GM19395 (cell line): ENCODE measurements at regions not wholly inside any gene's neighbourhood (a gene's known extent, or its start where the extent isn't known, plus 50 kb on each side); places are given as distances from the start of the nearest gene placed in this dataset.
A peak's percentile ranks its signal among the peaks of the same experiment; 100 is the strongest.

Source experiments
- ATAC-seq: cut with Tn5 transposase; IDR thresholded peaks from one replicate; pipeline ENCODE4 v1.9.1; 2021; ENCODE audit warnings: mild to moderate bottlenecking, moderate library complexity; ENCODE audit not compliant: unreplicated experiment

- ATAC-seq = no peak
Measured at GRCh38 chr14:65308536-65308935, 104.0 kb upstream of the FUT8 start.

DNA sequence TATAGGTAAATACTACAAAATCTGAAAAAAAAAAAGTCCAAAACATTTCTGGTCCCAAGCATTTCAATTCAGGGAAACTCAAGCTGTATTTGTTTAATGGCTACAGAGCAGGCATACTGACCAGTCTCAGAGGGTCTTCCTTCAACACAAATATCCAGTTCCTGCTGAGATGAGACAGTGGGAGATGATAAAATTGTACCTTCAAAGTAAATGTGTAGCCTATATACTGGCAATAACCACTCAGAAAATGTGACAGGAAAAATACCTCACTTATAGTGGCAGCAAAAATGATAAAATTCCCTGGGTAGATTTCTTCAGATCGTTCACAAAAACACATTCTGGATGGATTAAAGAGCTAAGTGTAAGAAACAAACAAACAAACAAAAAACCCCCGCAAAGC is 102.0 kb upstream of the FUT8 start:
- ATAC-seq = no peak

- ATAC-seq = no peak
Measured at GRCh38 chr14:65312859-65313258, 99.7 kb upstream of the FUT8 start.

DNA sequence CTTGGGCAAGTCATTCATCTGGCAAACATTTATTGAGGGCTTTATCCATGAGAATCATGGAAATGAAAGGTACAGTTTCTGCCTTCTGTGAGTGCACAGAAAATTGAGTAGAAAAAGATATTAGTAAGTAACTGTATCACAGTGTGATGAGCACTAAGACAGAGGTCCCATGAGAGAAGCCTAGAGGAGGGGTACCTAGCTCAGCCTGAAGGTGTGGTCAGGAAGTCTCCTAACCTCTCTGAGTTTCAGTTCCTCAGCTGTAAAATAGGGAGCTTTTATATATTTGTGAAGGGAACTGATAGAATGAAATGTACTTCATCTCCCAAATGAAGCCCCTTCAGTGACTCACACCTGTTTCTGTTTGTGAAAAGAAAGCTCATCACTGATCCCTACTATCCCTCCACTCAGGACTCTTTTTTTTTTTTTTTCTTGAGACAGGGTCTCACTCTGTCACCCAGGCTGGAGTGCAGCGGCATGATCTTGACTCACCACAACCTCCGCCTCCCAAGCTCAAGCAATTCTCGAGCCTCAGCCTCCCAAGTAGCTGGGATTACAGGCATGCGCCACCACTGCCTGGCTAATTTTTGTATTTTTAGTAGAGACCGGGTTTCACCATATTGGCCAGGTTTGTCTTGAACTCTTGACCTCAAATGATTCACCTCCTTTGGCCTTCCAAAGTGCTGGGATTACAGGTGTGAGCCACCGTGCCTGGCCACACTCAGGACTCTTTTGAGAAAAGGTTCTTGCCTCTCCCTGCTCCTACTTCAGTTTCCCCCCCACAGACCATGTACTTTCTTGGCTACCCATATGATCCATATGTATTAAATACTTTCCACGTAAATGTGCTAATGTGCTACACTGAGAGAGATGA is 93.7 kb upstream of the FUT8 start:
- ATAC-seq = peak; percentile 71

DNA sequence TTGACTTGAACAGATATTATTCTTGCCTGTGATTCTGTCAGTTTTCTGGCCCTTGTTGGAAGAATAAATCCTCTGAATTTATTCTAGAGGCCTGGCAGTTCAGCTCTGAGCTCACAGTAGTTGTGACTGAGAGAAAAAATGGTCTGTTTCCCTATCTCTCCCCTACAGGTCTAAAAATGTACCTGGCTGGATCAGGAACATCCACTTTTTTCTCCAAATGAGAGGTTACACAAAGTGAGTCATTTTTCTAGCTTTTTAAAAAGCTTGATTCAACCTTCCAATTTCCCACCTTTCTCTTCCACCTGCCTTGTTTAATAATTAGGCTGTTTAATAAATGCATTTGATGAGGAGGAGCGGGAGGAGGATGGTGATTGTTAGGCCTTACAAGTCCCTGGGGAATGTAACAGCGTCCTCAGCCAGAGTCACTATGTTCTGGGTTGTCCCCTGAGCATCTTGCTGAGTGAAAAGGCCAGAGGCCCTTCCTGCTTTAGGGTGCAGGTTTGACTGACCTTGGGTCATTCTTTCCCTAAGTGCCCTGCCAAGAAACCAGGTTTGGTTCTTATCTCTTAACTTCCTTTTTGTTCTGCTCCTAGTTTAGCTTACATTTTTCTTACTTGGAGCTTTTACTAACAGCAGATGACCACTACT is 91.7 kb upstream of the FUT8 start:
- ATAC-seq = peak; percentile 28

DNA sequence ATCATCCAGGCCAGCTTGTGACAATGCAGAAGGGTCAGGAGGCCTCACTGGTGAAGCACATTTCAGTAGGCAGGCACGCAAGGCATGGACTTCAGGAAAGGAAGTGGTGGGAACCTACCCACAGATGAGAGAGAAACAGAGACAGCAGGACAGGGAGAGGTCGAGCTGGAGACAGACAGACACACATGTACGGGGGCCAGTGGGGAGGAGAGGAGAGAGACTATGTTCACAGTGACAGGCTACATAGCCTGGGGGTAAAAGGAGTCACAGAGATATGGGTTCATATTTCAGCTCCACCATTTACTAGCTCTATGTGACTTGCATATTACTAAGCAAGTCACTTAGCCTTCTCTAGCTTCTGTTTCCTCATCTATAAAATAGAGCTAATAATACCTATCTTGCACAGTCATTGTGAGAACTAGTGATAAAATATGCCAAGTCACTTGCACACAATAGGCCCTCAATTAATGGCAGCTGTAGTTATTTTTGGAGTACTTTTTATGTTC is 91.1 kb upstream of the FUT8 start:
- peak; percentile 47 for ATAC-seq

DNA sequence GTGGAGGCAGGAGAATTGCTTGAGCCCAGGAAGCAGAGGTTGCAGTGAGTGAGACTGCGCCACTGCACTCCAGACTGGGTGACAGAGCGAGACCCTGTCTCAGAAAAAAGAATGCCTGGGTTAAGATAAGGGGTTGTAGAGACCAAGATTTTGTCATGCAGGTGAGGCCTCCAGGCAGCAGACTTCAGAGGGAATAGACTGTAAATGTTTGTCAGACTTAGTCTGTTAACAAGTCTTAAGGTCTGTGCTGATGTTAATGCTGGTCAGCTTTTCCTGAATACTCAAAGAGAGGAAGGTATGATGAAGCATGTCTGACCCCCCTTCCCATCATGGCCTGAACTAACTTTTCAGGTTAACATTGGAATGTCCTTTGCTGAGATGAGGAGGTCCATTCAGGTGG is 83.0 kb upstream of the FUT8 start:
- no peak for ATAC-seq

DNA sequence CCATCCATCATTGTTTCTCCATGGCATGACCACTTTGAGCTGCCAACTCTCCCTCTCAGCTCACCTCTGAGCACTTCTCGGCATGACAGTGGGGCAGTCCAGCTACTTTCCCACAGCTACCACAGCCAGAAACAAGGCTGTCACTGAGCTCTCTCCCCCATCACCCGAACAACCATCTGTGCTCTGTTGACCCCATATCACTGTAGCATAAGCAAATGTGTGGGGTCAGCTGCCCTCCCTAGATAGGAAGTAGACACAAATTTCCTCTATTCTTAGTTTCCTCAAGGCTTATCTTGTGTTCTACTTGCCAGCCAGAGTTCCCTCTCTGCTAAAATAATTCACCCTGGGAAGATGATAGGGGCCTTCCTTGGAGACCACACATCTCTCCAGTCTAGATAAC is 82.6 kb upstream of the FUT8 start:
- no peak for ATAC-seq

GRCh38 chr14:65330416-65330815 is 82.1 kb upstream of the FUT8 start:
- no peak for ATAC-seq

GRCh38 chr14:65331652-65332051 is 80.9 kb upstream of the FUT8 start:
- no peak for ATAC-seq

DNA sequence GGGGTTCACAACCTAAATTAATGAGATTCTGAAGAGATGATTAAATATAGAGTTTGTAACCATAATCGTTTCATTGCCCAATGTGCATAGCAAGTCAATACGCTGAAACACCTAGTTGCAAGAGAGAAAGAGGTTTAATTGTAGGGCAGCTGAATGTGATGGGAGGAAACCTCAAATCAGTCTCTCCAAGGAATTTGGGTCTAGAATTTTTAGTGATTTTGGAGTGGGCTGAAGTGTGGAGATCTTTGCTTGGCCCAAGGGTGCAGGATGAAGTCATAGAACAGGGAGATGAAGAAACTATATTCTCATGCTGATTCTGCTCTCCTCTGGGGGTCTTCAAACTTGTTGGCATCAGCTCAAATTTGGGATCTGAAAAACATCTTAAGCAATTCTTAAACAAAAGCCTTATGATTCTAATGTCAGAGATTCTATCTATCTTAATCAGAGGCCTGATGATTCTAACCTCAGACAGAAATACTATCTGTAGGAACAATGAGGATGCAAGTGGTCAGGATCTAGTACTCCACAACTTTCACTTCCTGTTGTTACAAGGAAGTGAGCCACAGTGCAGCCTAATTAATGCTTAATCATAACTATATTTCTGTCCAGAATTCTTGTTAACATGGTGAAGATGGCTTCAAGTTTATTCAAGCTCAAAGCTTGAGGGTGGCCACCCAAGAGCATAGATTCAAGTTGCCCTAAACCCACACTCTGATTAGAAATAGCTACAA is 80.2 kb upstream of the FUT8 start:
- peak; percentile 41 for ATAC-seq

DNA sequence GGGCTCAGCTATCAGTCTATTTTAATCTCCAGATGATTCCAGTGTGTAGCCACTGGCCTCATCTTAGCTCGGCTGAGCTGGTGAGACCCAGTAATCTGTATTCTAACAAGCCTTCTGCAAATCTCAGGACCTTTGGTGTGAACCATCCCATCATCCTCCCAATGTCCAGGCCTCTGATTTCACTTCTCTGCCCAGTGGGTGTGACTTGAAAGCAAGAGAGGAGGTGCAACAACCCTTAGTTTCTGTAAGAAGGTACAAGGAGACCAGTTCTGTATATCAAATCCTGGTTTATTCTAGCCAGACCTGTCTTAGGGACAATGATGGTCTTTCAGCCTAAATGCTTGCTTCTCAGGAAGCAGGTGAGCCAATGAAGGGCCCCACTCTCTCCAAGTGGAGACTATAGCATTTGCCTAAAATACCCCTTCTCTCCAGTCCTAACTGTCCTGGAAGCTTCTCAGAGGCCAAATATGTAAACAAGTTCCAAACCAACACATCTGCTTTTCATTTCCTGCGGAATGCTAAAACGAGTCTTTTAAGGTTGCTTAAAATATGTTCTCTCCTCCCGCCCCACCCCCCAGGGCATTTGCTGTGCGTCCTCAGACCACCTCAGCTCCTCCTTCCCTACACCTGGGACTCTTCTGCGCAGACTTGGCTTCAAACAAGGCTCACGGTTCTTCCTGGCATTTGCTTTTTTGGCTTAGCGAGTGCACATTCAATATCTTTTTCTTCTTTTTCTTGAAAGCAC is 78.4 kb upstream of the FUT8 start:
- no peak for ATAC-seq

GRCh38 chr14:65334765-65335410 is 77.6 kb upstream of the FUT8 start:
- ATAC-seq = no peak

DNA sequence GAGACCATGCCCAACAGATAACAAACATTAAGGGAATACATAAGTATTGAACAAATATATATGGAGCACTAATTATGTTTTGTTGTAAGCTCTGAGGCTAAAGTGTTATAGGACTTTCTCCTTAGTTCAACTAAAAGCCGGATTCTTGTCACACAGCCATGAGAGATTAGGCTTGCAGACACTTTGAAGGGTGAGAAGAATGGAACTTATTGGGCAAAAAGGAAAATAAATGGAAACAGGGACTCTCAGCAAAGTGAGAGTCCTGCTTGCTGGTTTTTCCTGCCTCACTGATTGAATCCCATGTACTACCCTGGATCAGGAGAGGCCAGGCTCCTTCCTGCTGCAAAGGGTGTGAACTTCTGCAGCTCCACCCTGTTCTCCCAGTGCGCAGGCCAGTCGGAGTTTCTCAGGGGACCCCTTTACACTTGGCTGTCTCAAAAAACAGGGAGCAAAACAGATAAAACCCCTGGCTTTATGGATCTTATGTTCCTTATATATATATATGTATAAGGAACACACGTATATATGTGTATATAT is 77.1 kb upstream of the FUT8 start:
- ATAC-seq = no peak

DNA sequence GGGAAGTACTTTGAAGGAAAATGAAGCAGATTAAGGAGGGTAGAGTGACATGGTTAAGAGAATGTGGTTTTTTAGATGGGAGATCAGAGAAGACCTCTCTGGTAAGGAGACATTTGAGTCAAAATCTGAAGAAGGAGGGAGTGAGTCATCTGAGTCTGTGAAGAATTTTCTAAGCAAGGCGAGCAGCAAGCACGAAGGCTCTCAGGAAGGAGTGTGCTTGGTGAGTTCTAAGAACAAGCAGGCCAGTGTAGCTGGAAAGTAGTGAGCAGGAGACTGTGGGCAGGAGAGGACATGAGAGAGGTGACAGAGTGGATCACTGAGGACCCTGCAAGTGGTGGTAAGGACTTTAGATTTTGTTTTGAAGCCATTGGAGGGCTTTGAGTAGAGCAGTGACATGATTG is 76.3 kb upstream of the FUT8 start:
- peak; percentile 78 for ATAC-seq

DNA sequence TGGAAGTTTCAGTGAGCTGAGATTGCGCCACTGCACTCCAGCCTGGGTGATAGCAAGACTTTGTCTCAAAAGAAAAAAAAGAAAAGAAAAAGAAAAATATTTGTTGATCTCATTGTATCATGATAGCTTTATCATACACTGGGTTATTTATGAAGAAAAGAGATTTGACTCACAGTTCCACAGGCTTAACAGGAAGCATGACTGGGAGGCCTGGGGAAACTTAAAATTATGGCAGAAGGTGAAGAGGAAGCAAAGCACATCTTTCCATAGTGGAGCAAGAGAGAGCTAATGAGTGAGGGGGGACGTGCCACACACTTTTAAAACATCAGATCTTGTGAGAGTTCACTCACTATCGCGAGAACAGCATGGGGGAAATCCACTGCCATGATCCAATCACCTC is 72.7 kb upstream of the FUT8 start:
- ATAC-seq = no peak

DNA sequence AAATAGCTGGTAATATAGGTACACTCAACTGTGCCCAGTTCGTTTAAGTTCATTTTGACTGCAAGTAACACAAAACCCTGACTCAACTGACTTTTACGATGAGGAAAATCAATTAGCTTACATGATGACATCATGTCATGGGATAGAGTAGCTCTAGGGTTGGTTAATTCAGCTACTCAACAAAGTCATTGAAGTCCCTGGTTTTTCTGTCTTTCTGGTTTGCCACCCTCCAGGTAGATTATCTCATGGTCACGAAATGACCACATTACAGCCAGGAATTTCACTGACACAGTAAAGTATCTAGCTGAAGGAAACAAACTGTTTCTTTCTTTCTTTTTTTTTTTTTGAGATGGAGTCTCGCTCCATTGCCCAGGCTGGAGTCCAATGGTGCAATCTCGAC is 68.5 kb upstream of the FUT8 start:
- no peak for ATAC-seq

DNA sequence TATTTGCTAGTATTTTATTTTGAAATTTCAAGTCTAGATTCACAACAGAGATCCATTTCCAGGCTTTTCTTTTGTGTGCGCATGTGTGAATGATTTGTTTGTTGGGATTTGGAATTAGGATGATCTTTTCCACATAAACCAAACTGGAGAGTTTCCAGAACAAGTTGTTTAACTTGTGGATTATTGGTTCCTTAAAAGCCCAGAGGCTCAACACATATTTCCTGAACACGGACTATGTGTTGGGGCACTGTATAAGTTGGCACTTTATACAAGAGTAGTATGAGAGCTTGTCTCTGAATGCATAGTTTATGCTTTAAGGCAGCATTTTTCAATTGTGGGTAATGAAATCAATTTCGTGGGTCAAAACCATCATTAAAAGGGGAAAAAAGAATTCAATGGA is 67.3 kb upstream of the FUT8 start:
- no peak for ATAC-seq

- ATAC-seq = no peak
Measured at GRCh38 chr14:65346474-65346873, 66.1 kb upstream of the FUT8 start.

GRCh38 chr14:65346895-65347294 is 65.6 kb upstream of the FUT8 start:
- no peak for ATAC-seq
